NT2/D1 (cell line): ENCODE measurements at regions not wholly inside any gene's neighbourhood (a gene's known extent, or its start where the extent isn't known, plus 50 kb on each side); places are given as distances from the start of the nearest gene placed in this dataset.

Experiments used
- SUZ12 ChIP-seq: IDR thresholded peaks from 2 replicates; pipeline ENCODE4 v1.6.1; 2011; ENCODE audit not compliant: insufficient read length, insufficient read depth; ENCODE audit errors: extremely low read depth
- YY1 ChIP-seq: IDR thresholded peaks from 2 replicates; pipeline ENCODE4 v1.6.1; 2011; ENCODE audit not compliant: insufficient read length, insufficient read depth
- ZNF274 ChIP-seq: IDR thresholded peaks from 2 replicates; pipeline ENCODE4 v1.6.1; 2011; ENCODE audit warnings: mild to moderate bottlenecking, low read depth, low read length

GRCh38 chr9:113711251-113711650 lies 164.9 kb upstream of the ZNF618 start:
- TF ChIP-seq ZNF274 (no peak), YY1 (no peak), SUZ12 (no peak)
